HFFc6 (cell line): ENCODE measurements at regions not wholly inside any gene's neighbourhood (a gene's known extent, or its start where the extent isn't known, plus 50 kb on each side); places are given as distances from the start of the nearest gene placed in this dataset.

Source experiments
- DNase-seq: peaks from one replicate; pipeline ENCODE4 v3.0.0-alpha.2; 2018
- H3K27ac Mint-ChIP-seq: 2 replicates; pipeline ENCODE4 v1.8.0; 2020; ENCODE audit warnings: mild to moderate bottlenecking, mixed read lengths
- H3K27me3 Mint-ChIP-seq: 2 replicates; pipeline ENCODE4 v1.8.0; 2021; ENCODE audit warnings: mild to moderate bottlenecking, moderate library complexity, mixed read lengths; ENCODE audit not compliant: insufficient read depth
- H3K36me3 Mint-ChIP-seq: 2 replicates; pipeline ENCODE4 v1.8.0; 2021; ENCODE audit warnings: low read depth, mixed read lengths
- H3K4me1 Mint-ChIP-seq: 2 replicates; pipeline ENCODE4 v1.8.0; 2020; ENCODE audit warnings: low read depth, mixed read lengths
- H3K4me3 Mint-ChIP-seq: 2 replicates; pipeline ENCODE4 v1.8.0; 2020; ENCODE audit warnings: mild to moderate bottlenecking, moderate library complexity, mixed read lengths
- H3K9me3 Mint-ChIP-seq: 2 replicates; pipeline ENCODE4 v1.8.0; 2020; ENCODE audit warnings: mild to moderate bottlenecking, mixed read lengths
- TF ChIP-seq, protein P1 (sequence below): fragments of 200-600 bp; sonication (generic); IDR thresholded peaks from 2 replicates; pipeline ENCODE4 v1.5.0; 2021; ENCODE audit warnings: antibody characterized with exemption, mild to moderate bottlenecking

DNA sequence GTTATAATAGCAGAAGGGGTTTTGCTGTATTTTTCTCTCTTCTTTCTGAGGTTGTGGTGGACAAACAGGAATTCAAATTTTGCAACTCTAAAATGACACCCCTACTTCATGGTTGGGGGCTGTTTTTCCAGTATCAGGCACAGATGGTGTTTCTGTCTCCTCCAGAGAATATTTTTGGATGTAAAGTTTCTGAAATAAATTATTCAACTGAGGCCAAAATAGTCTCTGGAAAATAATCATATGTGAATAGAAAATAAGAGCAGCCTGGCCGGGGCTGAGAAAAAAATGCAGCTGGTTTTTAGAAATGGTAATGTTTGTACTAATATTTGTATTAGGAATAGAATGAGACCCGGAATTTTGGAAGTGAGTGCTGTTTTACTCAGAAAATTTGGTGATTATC, 121.3 kb upstream of the ADAMTS9 start:
- Mint-ChIP-seq H3K27me3 (no peaks in the 10 kb centered on the region; the same call in none of the 2 replicates), H3K4me1 (no peaks in the 10 kb centered on the region), H3K27ac (no peak overlapping the region), H3K4me3 (no peak overlapping the region), H3K9me3 (peaks cover 27% of the 10 kb centered on the region), H3K36me3 (no peaks in the 10 kb centered on the region; the same call in 1 of the 2 replicates)
- TF ChIP-seq, protein P1, sequence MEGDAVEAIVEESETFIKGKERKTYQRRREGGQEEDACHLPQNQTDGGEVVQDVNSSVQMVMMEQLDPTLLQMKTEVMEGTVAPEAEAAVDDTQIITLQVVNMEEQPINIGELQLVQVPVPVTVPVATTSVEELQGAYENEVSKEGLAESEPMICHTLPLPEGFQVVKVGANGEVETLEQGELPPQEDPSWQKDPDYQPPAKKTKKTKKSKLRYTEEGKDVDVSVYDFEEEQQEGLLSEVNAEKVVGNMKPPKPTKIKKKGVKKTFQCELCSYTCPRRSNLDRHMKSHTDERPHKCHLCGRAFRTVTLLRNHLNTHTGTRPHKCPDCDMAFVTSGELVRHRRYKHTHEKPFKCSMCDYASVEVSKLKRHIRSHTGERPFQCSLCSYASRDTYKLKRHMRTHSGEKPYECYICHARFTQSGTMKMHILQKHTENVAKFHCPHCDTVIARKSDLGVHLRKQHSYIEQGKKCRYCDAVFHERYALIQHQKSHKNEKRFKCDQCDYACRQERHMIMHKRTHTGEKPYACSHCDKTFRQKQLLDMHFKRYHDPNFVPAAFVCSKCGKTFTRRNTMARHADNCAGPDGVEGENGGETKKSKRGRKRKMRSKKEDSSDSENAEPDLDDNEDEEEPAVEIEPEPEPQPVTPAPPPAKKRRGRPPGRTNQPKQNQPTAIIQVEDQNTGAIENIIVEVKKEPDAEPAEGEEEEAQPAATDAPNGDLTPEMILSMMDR, result no peak
- DNase-seq, result no peak

- H3K9me3 Mint-ChIP-seq, result peaks cover 18% of the 10 kb centered on the region
- H3K36me3 Mint-ChIP-seq, result no peaks in the 10 kb centered on the region; the same call in 1 of the 2 replicates
- H3K4me1 Mint-ChIP-seq, result no peaks in the 10 kb centered on the region
- H3K27ac Mint-ChIP-seq, result no peak overlapping the region
- no peaks in the 10 kb centered on the region; the same call in none of the 2 replicates for H3K27me3 Mint-ChIP-seq
- no peak overlapping the region for H3K4me3 Mint-ChIP-seq
- no peak for DNase-seq
- TF ChIP-seq, protein P1, result no peak
Observed at GRCh38 chr3:64808061-64808460, 120.3 kb upstream of the ADAMTS9 start.

DNA sequence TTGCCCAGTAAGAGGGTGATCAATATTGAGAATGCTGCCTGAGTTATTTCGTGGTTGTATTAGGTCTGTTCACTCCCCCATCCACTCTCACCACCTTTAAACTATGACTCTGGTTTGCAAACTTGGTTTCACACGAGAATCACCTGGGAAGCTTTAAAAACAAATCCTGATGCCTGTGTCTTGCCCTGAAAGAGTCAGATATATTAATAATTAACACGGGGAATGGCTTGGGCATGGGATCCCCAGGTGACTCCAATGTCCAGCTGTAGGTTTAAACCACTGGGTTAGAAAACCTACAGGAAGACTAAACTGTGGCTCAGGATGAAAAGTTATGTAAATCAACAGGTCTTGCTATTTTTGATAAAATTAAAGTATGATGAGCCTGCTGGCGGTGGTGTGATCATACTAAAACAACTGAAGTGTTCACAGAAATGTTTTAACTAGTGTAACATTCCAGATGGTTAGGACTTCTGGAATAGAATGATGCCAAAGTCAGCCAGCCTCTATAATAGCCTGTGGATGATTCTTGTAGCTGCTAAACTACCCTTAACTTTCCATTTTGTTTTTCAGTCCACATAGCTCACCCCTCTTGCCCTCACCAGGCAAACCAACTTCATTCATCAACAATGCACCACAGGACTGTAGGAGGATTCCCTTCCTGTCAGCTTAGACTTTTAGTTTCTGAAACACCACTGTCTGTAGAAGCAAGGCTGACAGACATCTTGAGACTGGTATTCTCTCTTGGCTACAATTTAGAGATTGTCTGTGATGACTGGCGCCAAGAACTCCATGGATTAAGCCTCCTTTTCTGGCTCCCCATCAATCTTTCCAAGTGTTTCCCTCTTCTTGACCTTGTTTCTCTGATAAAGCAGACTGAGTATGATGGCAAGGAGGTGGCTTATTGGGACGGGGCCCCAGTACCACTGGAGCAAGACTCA, 119.1 kb upstream of the ADAMTS9 start:
- H3K27me3 Mint-ChIP-seq, result no peaks in the 10 kb centered on the region; the same call in none of the 2 replicates
- DNase-seq, result no peak
- peaks cover 18% of the 10 kb centered on the region for H3K9me3 Mint-ChIP-seq
- TF ChIP-seq, protein P1, result no peak
- H3K4me3 Mint-ChIP-seq, result no peak overlapping the region
- no peak overlapping the region for H3K27ac Mint-ChIP-seq
- H3K36me3 Mint-ChIP-seq, result no peaks in the 10 kb centered on the region; the same call in 1 of the 2 replicates
- no peaks in the 10 kb centered on the region for H3K4me1 Mint-ChIP-seq

DNA sequence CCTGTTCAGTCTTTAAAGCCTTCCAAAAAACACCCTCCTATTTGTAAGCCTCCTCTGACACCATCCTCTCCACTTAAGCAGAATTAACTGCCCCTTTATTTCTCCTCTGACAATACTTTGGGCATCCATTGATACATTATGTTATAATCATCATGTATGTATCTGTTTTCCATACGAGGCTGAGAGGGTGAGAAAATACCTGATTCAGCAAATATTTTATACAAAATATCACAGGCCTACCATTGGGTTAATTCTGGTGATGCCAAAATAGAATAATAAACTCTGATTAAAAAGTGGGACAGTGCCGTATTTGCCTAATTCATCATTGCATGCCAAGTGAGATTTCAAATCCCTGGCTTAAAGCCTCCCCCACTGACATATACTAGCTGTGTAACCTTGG, 118.2 kb upstream of the ADAMTS9 start:
- DNase-seq, result no peak
- H3K4me3 Mint-ChIP-seq, result no peak overlapping the region
- H3K9me3 Mint-ChIP-seq, result peaks cover 18% of the 10 kb centered on the region
- H3K36me3 Mint-ChIP-seq, result no peaks in the 10 kb centered on the region; the same call in 1 of the 2 replicates
- TF ChIP-seq, protein P1, result no peak
- H3K27me3 Mint-ChIP-seq, result no peaks in the 10 kb centered on the region; the same call in none of the 2 replicates
- no peaks in the 10 kb centered on the region for H3K4me1 Mint-ChIP-seq
- no peak overlapping the region for H3K27ac Mint-ChIP-seq

GRCh38 chr3:64805248-64805647, 117.4 kb upstream of the ADAMTS9 start:
- Mint-ChIP-seq H3K36me3 (no peaks in the 10 kb centered on the region; the same call in 1 of the 2 replicates), H3K27ac (no peak overlapping the region), H3K4me1 (no peaks in the 10 kb centered on the region), H3K27me3 (no peaks in the 10 kb centered on the region; the same call in none of the 2 replicates), H3K9me3 (peaks cover 18% of the 10 kb centered on the region), H3K4me3 (no peak overlapping the region)
- TF ChIP-seq, protein P1, result no peak
- DNase-seq, result no peak
